ENCODE measurements at regions not wholly inside any gene's neighbourhood (a gene's known extent, or its start where the extent isn't known, plus 50 kb on each side); places are given as distances from the start of the nearest gene placed in this dataset.

DNA sequence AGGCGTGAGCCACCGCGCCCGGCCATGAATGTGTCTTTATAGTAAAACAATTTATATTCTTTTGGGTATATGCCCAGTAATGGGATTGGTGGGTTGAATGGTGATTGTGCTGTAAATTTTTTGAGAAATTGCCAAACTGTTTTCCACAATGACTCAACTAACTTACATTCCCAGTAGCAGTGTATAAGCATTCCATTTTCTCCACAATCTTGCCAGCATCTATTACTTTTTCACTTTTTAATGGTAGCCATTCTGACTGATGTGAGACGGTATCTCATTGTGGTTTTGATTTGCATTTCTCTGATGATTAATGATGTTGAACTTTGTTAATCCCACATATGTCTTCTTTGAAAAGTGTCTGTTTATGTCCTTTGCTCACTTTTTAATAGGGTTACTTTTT is 1187.9 kb downstream of the XPNPEP1 start:
- TF ChIP-seq CTCF (IDR thresholded peaks at IDR 0.05; ENCODE audit: borderline replicate concordance, insufficient read depth, low read depth, low read length), result no peak

DNA sequence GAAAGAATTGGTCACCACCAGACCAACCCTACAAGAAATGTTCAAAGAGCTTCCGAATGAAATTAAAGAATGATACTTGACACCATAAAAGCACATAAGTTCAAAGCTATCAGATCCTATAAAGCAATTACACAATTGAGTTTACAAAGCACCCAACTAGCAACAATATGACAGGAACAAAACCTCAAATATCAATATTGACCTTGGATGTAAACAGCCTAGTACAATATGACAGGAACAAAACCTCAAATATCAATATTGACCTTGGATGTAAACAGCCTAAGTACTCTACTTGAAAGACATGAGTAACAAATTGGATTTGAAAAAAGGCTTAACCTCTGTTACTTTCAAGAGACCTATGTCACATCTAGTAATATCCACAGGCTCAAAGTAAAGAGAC is 1201.4 kb downstream of the XPNPEP1 start:
- no peak overlapping the region for H3K4me3 ChIP-seq (ENCODE audit: low read depth, low read length)
- TF ChIP-seq CTCF (IDR thresholded peaks at IDR 0.05; ENCODE audit: borderline replicate concordance, insufficient read depth, low read depth, low read length), result no peak

More for the DNA sequence above, 1187.9 kb downstream of the XPNPEP1 start:
- H3K4me3 ChIP-seq (ENCODE audit: low read depth, low read length), result no peak overlapping the region

- no peak overlapping the region for H3K4me3 ChIP-seq (ENCODE audit: low read depth, low read length)
- TF ChIP-seq CTCF (IDR thresholded peaks at IDR 0.05; ENCODE audit: borderline replicate concordance, insufficient read depth, low read depth, low read length), result no peak
Observed at GRCh38 chr10:108716352-108716751, 1207.0 kb downstream of the XPNPEP1 start.

- no peak overlapping the region for H3K4me3 ChIP-seq (ENCODE audit: low read depth, low read length)
- no peak for TF ChIP-seq CTCF (IDR thresholded peaks at IDR 0.05; ENCODE audit: borderline replicate concordance, insufficient read depth, low read depth, low read length)
Observed at GRCh38 chr10:108709927-108710722, 1213.2 kb downstream of the XPNPEP1 start.

GRCh38 chr10:108708363-108708762 is 1214.9 kb downstream of the XPNPEP1 start:
- TF ChIP-seq CTCF (IDR thresholded peaks at IDR 0.05; ENCODE audit: borderline replicate concordance, insufficient read depth, low read depth, low read length), result no peak
- H3K4me3 ChIP-seq (ENCODE audit: low read depth, low read length), result no peak overlapping the region

DNA sequence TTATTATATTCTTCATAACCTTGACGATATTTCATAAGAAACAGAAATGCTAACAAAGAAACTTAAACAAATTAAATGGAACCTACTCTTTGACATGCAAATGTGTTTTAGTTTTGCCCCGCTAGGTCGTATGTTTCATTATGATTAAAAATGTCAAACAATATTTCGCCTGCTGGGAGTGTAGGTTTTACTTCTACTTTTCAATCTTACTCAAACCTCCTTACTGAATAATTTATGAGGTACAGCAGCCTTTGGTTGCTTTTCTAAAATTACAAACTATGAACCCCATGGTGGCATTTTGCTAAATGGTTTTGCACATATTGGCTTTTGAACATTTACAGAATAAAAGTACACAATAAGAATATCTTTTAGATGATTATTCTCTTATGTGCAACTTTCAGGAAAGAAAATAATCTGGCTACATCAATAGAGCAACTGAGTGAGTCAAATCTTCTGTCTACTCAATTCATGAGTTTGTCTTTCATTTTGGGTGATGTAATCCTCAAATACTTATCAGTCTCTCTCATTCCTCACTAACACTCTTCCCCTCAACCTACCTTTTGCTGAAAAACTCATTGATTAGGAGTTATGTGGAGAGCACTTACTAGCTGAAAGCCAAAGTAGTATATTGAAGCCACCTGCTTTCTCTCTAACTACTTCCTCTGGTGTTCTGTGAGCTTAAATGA is 1226.4 kb downstream of the XPNPEP1 start:
- no peak overlapping the region for H3K4me3 ChIP-seq (ENCODE audit: low read depth, low read length)
- TF ChIP-seq CTCF (IDR thresholded peaks at IDR 0.05; ENCODE audit: borderline replicate concordance, insufficient read depth, low read depth, low read length), result no peak

- no peak overlapping the region for H3K4me3 ChIP-seq (ENCODE audit: low read depth, low read length)
- TF ChIP-seq CTCF (IDR thresholded peaks at IDR 0.05; ENCODE audit: borderline replicate concordance, insufficient read depth, low read depth, low read length), result no peak
Observed at GRCh38 chr10:108691126-108691525, 1232.2 kb downstream of the XPNPEP1 start.
